ENCODE measurements at regions not wholly inside any gene's neighbourhood (a gene's known extent, or its start where the extent isn't known, plus 50 kb on each side); places are given as distances from the start of the nearest gene placed in this dataset.

- no peaks in the 10 kb centered on the region for H4K20me1 ChIP-seq (ENCODE audit: insufficient read depth)
- no peak overlapping the region for H3K9ac ChIP-seq (ENCODE audit: low read length)
- no peaks in the 10 kb centered on the region for H3K9me3 ChIP-seq (ENCODE audit: control insufficient read depth in 1 of 2, insufficient read depth in 1 of 2, low read depth in 1 of 2, low read length in 2 of 2)
- ATAC-seq: no peak
- ChIA-PET CTCF (interaction anchor here (0.7 to 2.6 kb wide), 4 partner anchors 236 to 822 kb away, joined by 3 to 11 read pairs (median 6); no protein-coding TSS in a partner anchor), RAD21 (ENCODE audit: low non-redundant PET in 1 of 2, low total read pairs in 2 of 2, uncharacterized antibody in 2 of 2, unreplicated experiment in 2 of 2) (no interaction called here), POLR2A (no interaction called here)
- H3K4me2 ChIP-seq (ENCODE audit: low read length): no peak overlapping the region
- H3K4me1 ChIP-seq (ENCODE audit: control insufficient read depth in 1 of 2, insufficient read depth in 2 of 2, low read length in 2 of 2): no peaks in the 10 kb centered on the region
- H3K36me3 ChIP-seq (ENCODE audit: control insufficient read depth in 1 of 2, insufficient read depth in 2 of 2, low read length in 2 of 2): no peaks in the 10 kb centered on the region
- no peaks in the 10 kb centered on the region for H3K9me2 ChIP-seq (ENCODE audit: insufficient read depth)
- no peak overlapping the region for H3K27ac ChIP-seq (ENCODE audit: low read depth, low read length)
- intact Hi-C loops (cut with micrococcal nuclease): loop anchor here (1.0 to 5.0 kb wide), 3 partner anchors 306 to 822 kb away; no protein-coding TSS in a partner anchor
- no peak overlapping the region for H2AFZ ChIP-seq (ENCODE audit: low read depth, low read length, poor library complexity, severe bottlenecking)
- no TSS peak for BruUV-seq (replicated peaks)
- DNase-seq (ENCODE audit: low read depth, low spot score): no peak
- TF ChIP-seq TCF7L2 (IDR thresholded peaks at IDR 0.05; ENCODE audit: borderline replicate concordance, extremely low read depth, insufficient read depth, insufficient read length): no peak
- TF ChIP-seq JUND (IDR thresholded peaks at IDR 0.05): no peak
- no peak for TF ChIP-seq EZH2phosphoT487 (IDR thresholded peaks at IDR 0.05; ENCODE audit: borderline replicate concordance)
- TF ChIP-seq POLR2A (IDR thresholded peaks at IDR 0.05; ENCODE audit: borderline replicate concordance, extremely low read depth, insufficient read depth, insufficient read length): no peak
- no peak for TF ChIP-seq SIN3A (IDR thresholded peaks at IDR 0.05; ENCODE audit: low read depth)
- TF ChIP-seq ZBTB33 (IDR thresholded peaks at IDR 0.05; ENCODE audit: extremely low read depth, insufficient replicate concordance, low read length): no peak
- TF ChIP-seq FOSL1 (IDR thresholded peaks at IDR 0.05; ENCODE audit: low read depth): no peak
- no peak for TF ChIP-seq ZNF274 (IDR thresholded peaks at IDR 0.05; ENCODE audit: low read depth, low read length)
- no peak for TF ChIP-seq ELF1 (IDR thresholded peaks at IDR 0.05; ENCODE audit: borderline replicate concordance, low read depth)
- H3K27me3 ChIP-seq (ENCODE audit: insufficient read depth, low read length): no peaks in the 10 kb centered on the region
- no peak overlapping the region for H3K4me3 ChIP-seq (replicated peaks in 1 of 2; ENCODE audit: low read depth in 1 of 2, low read length in 2 of 2)
- no peaks in the 10 kb centered on the region for H3K79me2 ChIP-seq (ENCODE audit: insufficient read depth, low read length)
Observed at GRCh38 chr7:21260939-21261338, 166.9 kb upstream of the SP4 start.

Measured in HCT116 (cell line).